GM18502 (cell line): ENCODE measurements at regions not wholly inside any gene's neighbourhood (a gene's known extent, or its start where the extent isn't known, plus 50 kb on each side); places are given as distances from the start of the nearest gene placed in this dataset.

ENCODE experiments used
- ATAC-seq: cut with Tn5 transposase; IDR thresholded peaks from one replicate; pipeline ENCODE4 v1.9.1; 2021; ENCODE audit warnings: mild to moderate bottlenecking; ENCODE audit not compliant: unreplicated experiment, poor library complexity

GRCh38 chr9:13726746-13727145, 447.3 kb upstream of the MPDZ start:
- no peak for ATAC-seq

- ATAC-seq: no peak
These were observed 446.0 kb upstream of the MPDZ start for GRCh38 chr9:13725516-13725915.

- no peak for ATAC-seq
These were observed 442.2 kb upstream of the MPDZ start for GRCh38 chr9:13721481-13722235.

GRCh38 chr9:13719981-13720676, 440.6 kb upstream of the MPDZ start:
- ATAC-seq: no peak

GRCh38 chr9:13719446-13719845, 440.0 kb upstream of the MPDZ start:
- ATAC-seq: no peak

GRCh38 chr9:13718539-13718938, 439.0 kb upstream of the MPDZ start:
- ATAC-seq: no peak

GRCh38 chr9:13718086-13718485, 438.6 kb upstream of the MPDZ start:
- no peak for ATAC-seq

- ATAC-seq: no peak
These were observed 438.0 kb upstream of the MPDZ start for GRCh38 chr9:13717322-13718054.

GRCh38 chr9:13716601-13717321, 437.3 kb upstream of the MPDZ start:
- no peak for ATAC-seq

GRCh38 chr9:13716090-13716489, 436.6 kb upstream of the MPDZ start:
- no peak for ATAC-seq

GRCh38 chr9:13715430-13715829, 435.9 kb upstream of the MPDZ start:
- no peak for ATAC-seq

GRCh38 chr9:13707612-13708576, 428.4 kb upstream of the MPDZ start:
- no peak for ATAC-seq

- no peak for ATAC-seq
These were observed 426.4 kb upstream of the MPDZ start for GRCh38 chr9:13705918-13706317.

GRCh38 chr9:13705373-13705772, 425.9 kb upstream of the MPDZ start:
- no peak for ATAC-seq

- ATAC-seq: no peak
These were observed 411.1 kb upstream of the MPDZ start for GRCh38 chr9:13690595-13690994.

GRCh38 chr9:13689925-13690324, 410.4 kb upstream of the MPDZ start:
- ATAC-seq: no peak

- ATAC-seq: no peak
These were observed 409.6 kb upstream of the MPDZ start for GRCh38 chr9:13688990-13689600.

GRCh38 chr9:13688223-13688989, 408.9 kb upstream of the MPDZ start:
- no peak for ATAC-seq
